Ishikawa (cell line): ENCODE measurements at regions not wholly inside any gene's neighbourhood (a gene's known extent, or its start where the extent isn't known, plus 50 kb on each side); places are given as distances from the start of the nearest gene placed in this dataset.

Source experiments
- CREB1 ChIP-seq: IDR thresholded peaks from 2 replicates; pipeline ENCODE4 v1.6.1; 2012; ENCODE audit warnings: low read depth
- EGR1 ChIP-seq: IDR thresholded peaks from 2 replicates; pipeline ENCODE4 v1.6.1; 2012
- EP300 ChIP-seq: IDR thresholded peaks from 2 replicates; pipeline ENCODE4 v1.6.1; 2012; ENCODE audit warnings: borderline replicate concordance
- FOXM1 ChIP-seq: IDR thresholded peaks from 2 replicates; pipeline ENCODE4 v1.6.1; 2012; ENCODE audit warnings: low read depth, borderline replicate concordance
- RAD21 ChIP-seq: IDR thresholded peaks from 2 replicates; pipeline ENCODE4 v1.6.1; 2012; ENCODE audit warnings: low read depth
- TAF1 ChIP-seq: IDR thresholded peaks from 2 replicates; pipeline ENCODE4 v1.6.1; 2012; ENCODE audit warnings: low read depth, mild to moderate bottlenecking
- YY1 ChIP-seq: IDR thresholded peaks from 2 replicates; pipeline ENCODE4 v1.6.1; 2012; ENCODE audit warnings: low read depth
- ZBTB7A ChIP-seq: IDR thresholded peaks from 2 replicates; pipeline ENCODE4 v1.6.1; 2012; ENCODE audit warnings: low read depth
- TF ChIP-seq, protein P1 (sequence below): IDR thresholded peaks from 2 replicates; pipeline ENCODE4 v1.6.1; 2012; ENCODE audit warnings: low read depth, mild to moderate bottlenecking
- TF ChIP-seq, protein P2 (sequence below): IDR thresholded peaks from 2 replicates; pipeline ENCODE4 v1.6.1; 2012
- TF ChIP-seq, protein P3 (sequence below): IDR thresholded peaks from 2 replicates; pipeline ENCODE4 v1.6.1; 2012

DNA sequence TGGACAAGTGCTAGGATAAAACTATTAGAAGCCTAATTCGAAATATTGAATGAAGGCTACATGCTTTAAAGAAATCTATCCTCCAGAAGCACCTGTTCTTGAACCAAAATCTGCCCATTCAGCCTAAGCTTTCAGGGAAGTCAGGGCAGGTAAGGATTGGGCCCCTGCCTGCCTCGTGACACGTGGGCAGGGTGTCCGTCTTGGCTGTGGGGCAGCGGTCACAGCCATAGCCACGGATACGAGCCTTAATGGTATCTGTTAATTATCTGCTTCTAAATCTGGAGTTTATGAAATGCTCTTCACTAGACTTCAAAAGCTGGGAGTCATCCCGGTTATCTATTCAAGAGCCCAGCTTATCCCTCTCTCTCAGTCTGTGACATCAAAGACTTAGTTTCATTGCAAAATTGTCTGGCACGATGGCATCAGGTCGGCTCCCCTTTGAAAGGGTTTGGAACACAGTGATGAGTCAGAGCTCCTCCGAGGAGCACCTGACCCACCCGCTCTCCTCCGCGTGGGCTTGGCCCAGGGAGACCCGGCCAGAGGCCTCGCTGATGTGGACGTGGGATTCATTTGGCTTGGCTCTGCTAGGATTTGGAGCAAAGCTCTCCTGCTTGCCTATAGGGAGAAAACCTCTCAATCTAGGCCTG, 135.9 kb downstream of the MACROH2A1 start:
- no peak for TF ChIP-seq YY1
- TF ChIP-seq EP300, result no peak
- no peak for TF ChIP-seq FOXM1
- TF ChIP-seq, protein P1, sequence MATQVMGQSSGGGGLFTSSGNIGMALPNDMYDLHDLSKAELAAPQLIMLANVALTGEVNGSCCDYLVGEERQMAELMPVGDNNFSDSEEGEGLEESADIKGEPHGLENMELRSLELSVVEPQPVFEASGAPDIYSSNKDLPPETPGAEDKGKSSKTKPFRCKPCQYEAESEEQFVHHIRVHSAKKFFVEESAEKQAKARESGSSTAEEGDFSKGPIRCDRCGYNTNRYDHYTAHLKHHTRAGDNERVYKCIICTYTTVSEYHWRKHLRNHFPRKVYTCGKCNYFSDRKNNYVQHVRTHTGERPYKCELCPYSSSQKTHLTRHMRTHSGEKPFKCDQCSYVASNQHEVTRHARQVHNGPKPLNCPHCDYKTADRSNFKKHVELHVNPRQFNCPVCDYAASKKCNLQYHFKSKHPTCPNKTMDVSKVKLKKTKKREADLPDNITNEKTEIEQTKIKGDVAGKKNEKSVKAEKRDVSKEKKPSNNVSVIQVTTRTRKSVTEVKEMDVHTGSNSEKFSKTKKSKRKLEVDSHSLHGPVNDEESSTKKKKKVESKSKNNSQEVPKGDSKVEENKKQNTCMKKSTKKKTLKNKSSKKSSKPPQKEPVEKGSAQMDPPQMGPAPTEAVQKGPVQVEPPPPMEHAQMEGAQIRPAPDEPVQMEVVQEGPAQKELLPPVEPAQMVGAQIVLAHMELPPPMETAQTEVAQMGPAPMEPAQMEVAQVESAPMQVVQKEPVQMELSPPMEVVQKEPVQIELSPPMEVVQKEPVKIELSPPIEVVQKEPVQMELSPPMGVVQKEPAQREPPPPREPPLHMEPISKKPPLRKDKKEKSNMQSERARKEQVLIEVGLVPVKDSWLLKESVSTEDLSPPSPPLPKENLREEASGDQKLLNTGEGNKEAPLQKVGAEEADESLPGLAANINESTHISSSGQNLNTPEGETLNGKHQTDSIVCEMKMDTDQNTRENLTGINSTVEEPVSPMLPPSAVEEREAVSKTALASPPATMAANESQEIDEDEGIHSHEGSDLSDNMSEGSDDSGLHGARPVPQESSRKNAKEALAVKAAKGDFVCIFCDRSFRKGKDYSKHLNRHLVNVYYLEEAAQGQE, result no peak
- no peak for TF ChIP-seq CREB1
- no peak for TF ChIP-seq RAD21
- no peak for TF ChIP-seq ZBTB7A
- TF ChIP-seq, protein P2, sequence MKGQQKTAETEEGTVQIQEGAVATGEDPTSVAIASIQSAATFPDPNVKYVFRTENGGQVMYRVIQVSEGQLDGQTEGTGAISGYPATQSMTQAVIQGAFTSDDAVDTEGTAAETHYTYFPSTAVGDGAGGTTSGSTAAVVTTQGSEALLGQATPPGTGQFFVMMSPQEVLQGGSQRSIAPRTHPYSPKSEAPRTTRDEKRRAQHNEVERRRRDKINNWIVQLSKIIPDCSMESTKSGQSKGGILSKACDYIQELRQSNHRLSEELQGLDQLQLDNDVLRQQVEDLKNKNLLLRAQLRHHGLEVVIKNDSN, result no peak
- TF ChIP-seq, protein P3, sequence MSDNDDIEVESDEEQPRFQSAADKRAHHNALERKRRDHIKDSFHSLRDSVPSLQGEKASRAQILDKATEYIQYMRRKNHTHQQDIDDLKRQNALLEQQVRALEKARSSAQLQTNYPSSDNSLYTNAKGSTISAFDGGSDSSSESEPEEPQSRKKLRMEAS, result no peak
- no peak for TF ChIP-seq TAF1
- no peak for TF ChIP-seq EGR1
